ENCODE measurements at regions not wholly inside any gene's neighbourhood (a gene's known extent, or its start where the extent isn't known, plus 50 kb on each side); places are given as distances from the start of the nearest gene placed in this dataset.

- Histone ChIP-seq H3K27ac (no peak overlapping the region), H3K4me1 (ENCODE audit: insufficient read depth) (no peaks in the 10 kb centered on the region), H3K27me3 (no peaks in the 10 kb centered on the region), H3K36me3 (replicated peaks; ENCODE audit: insufficient read depth, low read depth) (no peaks in the 10 kb centered on the region), H4K20me1 (ENCODE audit: insufficient read depth, poor library complexity, severe bottlenecking) (no peaks in the 10 kb centered on the region), H3K4me3 (no peak overlapping the region), H3K79me2 (no peaks in the 10 kb centered on the region), H3K4me2 (no peak overlapping the region), H2AFZ (no peak overlapping the region), H3K9me3 (ENCODE audit: low read depth) (no peaks in the 10 kb centered on the region), H3K9me2 (replicated peaks; ENCODE audit: insufficient read depth) (no peaks in the 10 kb centered on the region)
- TF ChIP-seq EZH2phosphoT487 (IDR thresholded peaks at IDR 0.05; ENCODE audit: low read depth, severe bottlenecking, unreplicated experiment) (no peak), EZH2 (IDR thresholded peaks at IDR 0.05; ENCODE audit: borderline replicate concordance) (no peak), CTCF (IDR thresholded peaks at IDR 0.05; ENCODE audit: poor library complexity) (no peak)
- 94% methylated on average over 11 of the region's 11 CpGs for WGBS (ENCODE audit: low lambda C conversion rate, missing lambda C conversion rate)
- no peak for DNase-seq (ENCODE audit: low spot score)
Measured at GRCh38 chr3:163655021-163655420, 1423.3 kb downstream of the SI start.

GRCh38 chr3:163644172-163644571, 1434.1 kb downstream of the SI start:
- Histone ChIP-seq H3K36me3 (replicated peaks; ENCODE audit: insufficient read depth, low read depth) (no peaks in the 10 kb centered on the region), H3K4me3 (no peak overlapping the region), H4K20me1 (ENCODE audit: insufficient read depth, poor library complexity, severe bottlenecking) (no peaks in the 10 kb centered on the region), H3K4me1 (ENCODE audit: insufficient read depth) (no peaks in the 10 kb centered on the region), H3K9me3 (ENCODE audit: low read depth) (no peaks in the 10 kb centered on the region), H3K79me2 (no peaks in the 10 kb centered on the region), H2AFZ (no peak overlapping the region), H3K4me2 (no peak overlapping the region), H3K9me2 (replicated peaks; ENCODE audit: insufficient read depth) (no peaks in the 10 kb centered on the region), H3K27me3 (no peaks in the 10 kb centered on the region), H3K27ac (no peak overlapping the region)
- WGBS (ENCODE audit: low lambda C conversion rate, missing lambda C conversion rate) = 81% methylated on average over 3 of the region's 3 CpGs
- TF ChIP-seq EZH2phosphoT487 (IDR thresholded peaks at IDR 0.05; ENCODE audit: low read depth, severe bottlenecking, unreplicated experiment) (no peak), CTCF (IDR thresholded peaks at IDR 0.05; ENCODE audit: poor library complexity) (no peak), EZH2 (IDR thresholded peaks at IDR 0.05; ENCODE audit: borderline replicate concordance) (no peak)
- DNase-seq (ENCODE audit: low spot score) = no peak

GRCh38 chr3:163632722-163633121, 1445.6 kb downstream of the SI start:
- Histone ChIP-seq H3K4me3 (no peak overlapping the region), H3K9me3 (ENCODE audit: low read depth) (no peaks in the 10 kb centered on the region), H2AFZ (no peak overlapping the region), H4K20me1 (ENCODE audit: insufficient read depth, poor library complexity, severe bottlenecking) (no peaks in the 10 kb centered on the region), H3K36me3 (replicated peaks; ENCODE audit: insufficient read depth, low read depth) (no peaks in the 10 kb centered on the region), H3K79me2 (no peaks in the 10 kb centered on the region), H3K27ac (no peak overlapping the region), H3K27me3 (no peaks in the 10 kb centered on the region), H3K4me2 (no peak overlapping the region), H3K9me2 (replicated peaks; ENCODE audit: insufficient read depth) (no peaks in the 10 kb centered on the region), H3K4me1 (ENCODE audit: insufficient read depth) (no peaks in the 10 kb centered on the region)
- 68% methylated on average over 5 of the region's 5 CpGs for WGBS (ENCODE audit: low lambda C conversion rate, missing lambda C conversion rate)
- no peak for TF ChIP-seq EZH2 (IDR thresholded peaks at IDR 0.05; ENCODE audit: borderline replicate concordance)
- no peak for DNase-seq (ENCODE audit: low spot score)

- H3K4me1 ChIP-seq (ENCODE audit: insufficient read depth) = no peaks in the 10 kb centered on the region
- H3K79me2 ChIP-seq = no peaks in the 10 kb centered on the region
- H3K9me3 ChIP-seq (ENCODE audit: low read depth) = no peaks in the 10 kb centered on the region
- DNase-seq (ENCODE audit: low spot score) = no peak
- no peak overlapping the region for H2AFZ ChIP-seq
- H3K27ac ChIP-seq = no peak overlapping the region
- H3K27me3 ChIP-seq = no peaks in the 10 kb centered on the region
- H3K36me3 ChIP-seq (replicated peaks; ENCODE audit: insufficient read depth, low read depth) = no peaks in the 10 kb centered on the region
- H4K20me1 ChIP-seq (ENCODE audit: insufficient read depth, poor library complexity, severe bottlenecking) = no peaks in the 10 kb centered on the region
- H3K4me3 ChIP-seq = no peak overlapping the region
- TF ChIP-seq CTCF (IDR thresholded peaks at IDR 0.05; ENCODE audit: poor library complexity) (no peak), EZH2phosphoT487 (IDR thresholded peaks at IDR 0.05; ENCODE audit: low read depth, severe bottlenecking, unreplicated experiment) (no peak), EZH2 (IDR thresholded peaks at IDR 0.05; ENCODE audit: borderline replicate concordance) (no peak)
- 90% methylated on average over 3 of the region's 3 CpGs for WGBS (ENCODE audit: low lambda C conversion rate, missing lambda C conversion rate)
- no peaks in the 10 kb centered on the region for H3K9me2 ChIP-seq (replicated peaks; ENCODE audit: insufficient read depth)
- H3K4me2 ChIP-seq = no peak overlapping the region
Measured at GRCh38 chr3:163626753-163627152, 1451.5 kb downstream of the SI start.

All from hepatocyte (in vitro differentiated cells).